CD1c-positive myeloid dendritic cell (primary cell): ENCODE measurements at regions not wholly inside any gene's neighbourhood (a gene's known extent, or its start where the extent isn't known, plus 50 kb on each side); places are given as distances from the start of the nearest gene placed in this dataset.

Source experiments
- DNase-seq: peaks from one replicate; pipeline ENCODE4 v3.0.0-alpha.2; 2016; ENCODE audit errors: extremely low spot score

DNA sequence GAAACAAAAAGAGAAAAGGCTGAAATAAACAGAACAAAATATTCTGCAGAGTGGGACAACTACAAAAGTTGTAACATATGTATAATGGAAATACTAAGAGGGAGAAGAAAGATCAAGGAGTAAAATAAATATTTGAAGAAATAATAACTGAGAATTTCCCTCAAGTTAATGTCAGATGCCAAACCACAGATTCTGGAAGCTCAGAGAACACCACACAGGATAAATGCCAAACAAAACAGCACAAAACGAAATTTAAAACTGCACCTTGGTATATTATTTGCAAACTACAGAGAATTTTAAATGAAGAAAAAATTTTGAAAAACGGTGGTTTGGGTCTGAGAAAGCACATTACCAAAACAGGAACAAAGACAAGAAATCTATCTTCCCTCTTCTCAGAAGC is 1588.9 kb upstream of the TMEFF2 start:
- DNase-seq = no peak

DNA sequence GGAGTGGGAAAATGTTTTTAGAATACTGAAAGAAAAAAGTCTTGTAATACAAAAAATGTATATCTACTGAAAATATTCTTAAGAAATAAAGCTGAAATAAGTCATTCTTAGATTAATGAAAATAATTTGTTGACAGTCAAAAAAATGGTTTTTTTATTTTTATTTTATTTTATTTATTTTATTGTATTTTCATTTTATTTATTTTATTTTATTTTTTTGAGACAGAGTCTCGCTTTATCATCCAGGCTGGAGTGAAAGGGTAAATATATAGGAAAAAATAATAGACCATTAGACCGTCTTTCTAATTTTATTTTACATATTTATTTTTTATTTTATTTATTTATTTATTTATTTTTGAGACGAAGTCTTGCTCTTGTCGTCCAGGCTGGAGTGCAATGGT is 1583.6 kb upstream of the TMEFF2 start:
- DNase-seq = no peak

DNA sequence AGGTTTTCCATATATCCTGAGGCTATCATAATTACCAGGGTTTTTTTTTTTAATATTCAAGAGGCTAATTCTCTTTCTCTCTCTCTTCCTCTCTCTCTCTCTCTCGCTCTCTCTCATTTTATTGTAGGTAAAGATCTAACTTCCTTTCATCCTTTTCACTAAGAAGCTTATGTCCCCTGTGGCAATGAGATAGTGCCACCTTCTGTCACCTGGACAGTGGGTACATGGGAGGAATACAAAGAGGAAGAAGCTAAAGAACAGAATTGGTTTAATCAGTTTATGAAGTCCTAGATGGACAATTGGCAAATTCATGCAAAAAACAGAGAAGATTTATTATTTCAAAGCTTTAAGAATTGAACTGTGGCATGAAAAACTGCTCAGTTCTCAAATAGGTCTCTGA is 1582.3 kb upstream of the TMEFF2 start:
- no peak for DNase-seq

DNA sequence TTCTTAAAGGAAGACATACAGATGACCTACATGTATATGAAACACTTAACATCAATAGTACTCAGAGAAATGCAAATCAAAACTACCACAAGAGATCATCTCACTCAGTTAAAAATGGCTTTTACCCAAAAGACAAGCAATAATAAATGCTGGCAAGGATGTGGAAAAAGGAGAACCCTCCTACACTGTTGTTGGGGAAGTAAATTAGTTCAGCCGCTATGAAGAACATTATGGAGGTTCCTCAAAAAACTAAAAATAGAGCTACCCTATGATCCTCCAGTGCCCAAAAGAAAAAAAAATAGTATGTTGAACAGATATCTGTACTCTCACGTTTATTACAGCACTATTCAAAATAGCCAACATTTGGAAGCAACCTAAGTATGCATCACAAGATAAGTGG is 1579.4 kb upstream of the TMEFF2 start:
- no peak for DNase-seq

DNA sequence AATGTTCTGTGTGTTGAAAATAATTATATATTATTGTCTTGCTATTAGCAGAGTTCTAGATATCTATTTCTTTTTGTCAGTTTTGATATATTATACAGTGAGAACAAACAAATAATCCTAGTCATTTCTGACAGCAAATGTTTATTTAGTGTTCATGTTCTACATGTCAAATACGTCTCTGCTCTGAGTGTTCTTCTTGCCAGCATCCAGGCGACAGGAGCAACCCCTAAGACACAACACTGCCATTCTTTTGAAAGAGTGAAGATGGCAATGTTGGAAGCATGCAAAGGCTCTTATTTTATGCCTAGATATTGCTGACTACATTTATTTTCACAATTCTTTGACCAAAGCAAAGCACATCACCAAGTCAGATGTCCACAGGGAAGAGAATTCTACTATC is 1556.6 kb upstream of the TMEFF2 start:
- DNase-seq = no peak

GRCh38 chr2:193749485-193749884 is 1554.8 kb upstream of the TMEFF2 start:
- DNase-seq = no peak

DNA sequence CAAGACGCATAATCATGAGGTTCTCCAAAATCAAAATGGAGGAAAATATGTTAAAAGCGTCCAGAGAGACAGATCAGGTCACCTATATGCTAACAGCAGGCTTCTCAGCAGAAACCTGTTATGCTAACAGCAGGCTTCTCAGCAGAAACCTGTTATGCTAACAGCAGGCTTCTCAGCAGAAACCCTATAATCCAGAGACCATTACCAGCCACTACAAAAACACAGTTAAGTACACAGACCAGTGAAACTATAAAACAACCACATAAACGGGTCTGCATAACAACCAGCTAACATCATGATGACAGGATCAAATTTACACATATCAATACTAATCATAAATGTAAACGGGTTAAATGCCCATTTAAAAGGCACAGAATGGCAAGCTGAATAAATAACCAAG is 1548.4 kb upstream of the TMEFF2 start:
- no peak for DNase-seq

DNA sequence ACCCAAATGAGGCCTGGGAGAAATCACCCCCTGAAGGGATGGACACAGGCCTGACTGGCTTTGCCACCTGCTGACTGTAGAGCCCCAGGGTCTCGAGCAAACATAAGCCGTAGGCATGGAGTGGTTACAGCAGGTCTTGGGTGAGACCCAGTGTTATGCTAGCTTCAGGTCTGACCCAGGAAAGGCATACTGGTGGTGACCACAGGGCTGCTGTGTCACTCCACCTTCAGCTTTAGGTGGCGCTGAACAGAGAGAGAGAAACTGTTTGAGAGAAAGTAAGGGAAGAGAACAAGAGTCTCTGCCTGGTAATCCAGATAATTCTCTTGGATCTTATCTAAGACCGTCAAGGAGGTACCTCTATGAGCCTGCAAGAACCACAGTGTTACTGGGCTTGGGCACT is 1544.2 kb upstream of the TMEFF2 start:
- no peak for DNase-seq

- DNase-seq = no peak
Measured at GRCh38 chr2:193712912-193713311, 1518.2 kb upstream of the TMEFF2 start.

DNA sequence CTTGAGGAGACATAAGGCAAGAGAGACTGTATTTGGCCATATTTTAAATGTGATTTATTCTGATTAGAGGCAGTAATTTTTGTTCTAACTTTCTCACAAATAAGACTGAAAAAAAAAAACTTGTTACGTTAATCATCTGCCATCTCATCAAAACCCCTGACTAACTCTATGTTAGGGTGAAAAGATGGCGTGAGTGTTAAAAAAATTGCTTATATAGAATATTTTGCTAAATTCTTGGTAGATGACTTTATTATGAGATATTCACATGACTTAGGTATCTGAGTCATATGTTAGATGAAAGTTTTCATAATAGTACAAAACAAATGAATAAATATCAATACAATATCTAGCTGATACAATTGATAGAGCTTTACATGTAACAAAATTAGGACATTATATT is 1508.7 kb upstream of the TMEFF2 start:
- DNase-seq = no peak

- DNase-seq = no peak
Measured at GRCh38 chr2:193701484-193701883, 1506.8 kb upstream of the TMEFF2 start.

GRCh38 chr2:193695367-193695766 is 1500.6 kb upstream of the TMEFF2 start:
- DNase-seq = no peak

DNA sequence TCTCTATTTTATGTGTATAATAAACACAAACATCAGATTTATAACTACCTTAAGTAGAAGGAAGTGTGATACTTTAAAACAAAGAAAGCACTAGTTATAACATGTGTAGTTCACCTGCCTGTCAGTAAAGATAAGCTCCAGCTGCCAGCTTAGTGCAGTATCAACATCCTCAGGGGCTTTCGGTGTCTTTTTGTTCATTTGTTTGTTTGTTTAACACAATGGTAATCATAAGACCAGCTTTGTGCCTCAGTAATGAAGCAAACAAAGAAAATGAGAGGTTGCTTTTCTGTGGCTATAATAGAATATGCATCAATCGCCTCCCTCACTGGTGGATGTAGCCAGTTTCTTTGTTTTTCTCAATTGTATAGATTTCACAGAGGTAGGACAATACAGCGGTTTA is 1499.0 kb upstream of the TMEFF2 start:
- no peak for DNase-seq

DNA sequence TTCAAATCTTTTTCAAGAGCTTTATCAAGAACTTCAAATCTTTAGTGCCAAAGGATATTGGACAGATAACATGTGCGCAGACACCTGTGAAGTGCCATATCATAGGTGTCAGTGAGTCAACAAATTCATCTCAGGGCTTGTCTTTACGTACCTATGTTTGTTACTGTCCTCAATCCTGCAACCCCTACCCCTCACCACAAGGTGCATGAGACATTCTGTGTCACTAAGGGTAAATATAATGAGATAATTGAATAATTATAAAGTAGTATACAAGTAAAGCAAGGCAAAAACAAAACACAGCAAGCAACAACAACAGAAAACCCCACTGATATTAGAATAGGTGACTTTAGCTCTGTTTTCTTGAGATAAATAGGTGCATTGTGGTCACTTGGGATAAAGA is 1495.8 kb upstream of the TMEFF2 start:
- no peak for DNase-seq

- no peak for DNase-seq
Measured at GRCh38 chr2:193687195-193687594, 1492.5 kb upstream of the TMEFF2 start.

GRCh38 chr2:193679847-193680246 is 1485.1 kb upstream of the TMEFF2 start:
- DNase-seq = no peak

DNA sequence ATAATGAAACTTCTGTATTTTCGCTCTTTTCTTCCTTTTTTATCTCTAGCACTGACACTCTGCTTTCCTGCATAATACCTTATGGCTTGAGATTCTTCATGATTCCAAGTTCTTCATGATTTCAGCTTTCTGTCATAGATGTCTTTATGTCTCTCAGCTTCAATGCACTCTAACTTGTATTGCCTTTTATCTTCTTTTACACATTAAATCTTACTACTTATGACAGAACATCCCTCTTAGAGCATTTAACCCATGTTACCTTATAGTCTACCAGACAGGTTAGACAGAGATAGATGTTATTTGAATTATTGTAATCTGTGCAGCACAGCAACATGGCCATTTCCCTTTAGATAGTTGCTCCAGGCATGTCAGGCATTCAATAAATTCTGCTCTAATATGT is 1475.7 kb upstream of the TMEFF2 start:
- DNase-seq = no peak

- no peak for DNase-seq
Measured at GRCh38 chr2:193668557-193669323, 1474.0 kb upstream of the TMEFF2 start.

DNA sequence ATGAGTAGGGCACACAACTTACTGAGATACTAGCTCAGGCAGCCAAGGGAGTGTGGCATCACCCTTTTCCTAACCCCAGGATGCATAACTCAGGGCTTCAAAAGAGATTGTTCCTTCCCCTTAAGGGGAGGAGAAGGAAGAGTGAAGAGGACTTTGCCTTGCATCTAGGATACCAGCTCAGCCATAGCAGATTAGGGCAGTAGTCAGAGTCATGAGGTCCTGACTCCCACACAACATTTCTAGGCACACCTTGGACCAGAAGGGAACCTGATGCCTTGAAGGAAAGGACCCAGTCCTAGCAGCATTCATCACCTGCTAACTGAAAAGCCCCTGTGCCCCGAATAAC is 1433.2 kb upstream of the TMEFF2 start:
- DNase-seq = no peak

DNA sequence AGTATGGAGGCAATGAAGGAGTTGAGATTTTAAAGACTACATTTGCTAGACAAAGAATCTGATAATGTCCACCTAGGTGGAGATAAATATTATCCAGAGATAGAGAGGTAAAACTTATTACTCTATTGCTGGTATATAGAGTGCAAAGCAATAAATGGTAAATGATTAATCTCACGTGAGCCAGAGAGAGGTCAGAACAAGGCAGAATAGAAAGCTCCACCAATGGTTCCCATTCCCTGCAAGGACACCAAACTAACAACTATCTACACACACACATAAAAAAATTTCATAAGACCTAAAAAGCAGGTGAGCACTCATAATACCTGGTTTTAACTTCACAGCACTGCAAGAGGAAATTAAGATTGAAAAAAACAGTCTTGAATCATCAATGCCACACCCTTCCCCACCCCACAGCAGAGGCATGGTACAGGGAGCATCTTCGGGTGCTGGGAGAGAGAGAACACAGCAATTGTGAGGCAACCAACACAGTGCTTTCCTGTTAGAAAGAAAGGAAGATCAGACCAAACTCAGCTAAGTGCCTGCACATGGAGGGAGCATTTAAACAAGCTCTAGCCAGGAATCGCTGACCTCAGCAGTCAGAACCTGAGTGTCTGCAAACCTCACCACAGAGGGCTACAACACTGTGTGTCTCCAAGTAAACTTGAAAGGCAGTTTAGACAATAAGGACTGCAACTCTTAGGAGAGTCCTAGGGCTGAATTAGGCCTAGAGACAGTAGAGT is 1432.6 kb upstream of the TMEFF2 start:
- DNase-seq = no peak

GRCh38 chr2:193608451-193608850 is 1413.7 kb upstream of the TMEFF2 start:
- no peak for DNase-seq

DNA sequence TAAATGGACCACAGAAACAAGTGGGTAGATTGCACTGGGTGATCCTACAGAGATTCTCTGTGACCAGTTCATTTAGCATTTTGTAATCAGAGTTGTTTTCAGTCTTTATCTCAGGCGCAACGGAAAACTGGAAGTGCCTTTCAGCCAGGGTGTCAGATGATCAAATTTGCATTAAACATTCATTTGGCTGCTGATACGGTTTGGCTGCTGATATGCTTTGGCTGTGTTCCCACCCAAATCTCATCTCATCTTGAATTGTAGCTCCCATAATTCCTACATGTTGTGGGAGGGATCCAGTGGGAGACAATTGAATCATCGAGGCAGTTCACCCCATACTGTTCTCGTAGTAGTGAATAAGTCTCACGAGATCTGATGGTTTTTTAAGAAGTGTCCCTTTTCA is 1396.1 kb upstream of the TMEFF2 start:
- DNase-seq = no peak

DNA sequence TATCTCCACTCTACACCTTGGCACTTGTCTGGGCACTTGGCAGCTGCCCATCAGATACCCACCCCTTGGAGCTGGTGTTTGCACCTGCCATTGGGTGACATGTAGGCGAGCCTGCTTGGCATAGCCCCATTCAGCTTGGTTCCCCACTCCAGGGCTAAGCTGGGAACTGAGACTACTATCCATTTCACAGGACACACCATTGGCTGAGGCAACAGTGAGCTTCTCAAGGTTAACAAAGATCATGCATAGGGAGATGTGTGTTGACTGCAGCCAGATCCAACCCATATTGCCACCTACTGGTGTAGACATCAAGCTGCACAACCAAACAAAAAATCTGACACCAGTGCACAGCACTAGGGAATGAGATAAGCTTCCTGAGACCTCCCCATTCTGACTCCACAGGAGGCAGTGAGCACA is 1389.8 kb upstream of the TMEFF2 start:
- DNase-seq = no peak
